HL-60 (cell line): ENCODE measurements at regions not wholly inside any gene's neighbourhood (a gene's known extent, or its start where the extent isn't known, plus 50 kb on each side); places are given as distances from the start of the nearest gene placed in this dataset.

Experiments
- DNase-seq, 2 experiments: peaks; one replicate each; pipeline ENCODE4 v3.0.0-alpha.2; 2010 to 2020; ENCODE audit warnings: low read depth in 1 of 2, low spot score in 1 of 2
- H3K27ac ChIP-seq: fragments of 250-450 bp; sonication (Bioruptor Pico); replicated peaks from 2 replicates; pipeline ENCODE4 v1.5.1; 2020; ENCODE audit warnings: mild to moderate bottlenecking, moderate library complexity
- H3K27me3 ChIP-seq: fragments of 250-450 bp; sonication (Bioruptor Pico); 2 replicates; pipeline ENCODE4 v1.5.1; 2021; ENCODE audit warnings: mild to moderate bottlenecking, moderate library complexity; ENCODE audit not compliant: insufficient read depth, poor library complexity, severe bottlenecking
- H3K4me3 ChIP-seq: replicated peaks from 2 replicates; pipeline ENCODE4 v1.5.1; 2011; ENCODE audit warnings: mild to moderate bottlenecking, control low read depth, low read length; ENCODE audit not compliant: insufficient read depth
- GABPA ChIP-seq: IDR thresholded peaks from 2 replicates; pipeline ENCODE4 v1.6.1; 2012; ENCODE audit warnings: low read depth
- POLR2AphosphoS5 ChIP-seq: IDR thresholded peaks from 2 replicates; pipeline ENCODE4 v1.6.1; 2012; ENCODE audit warnings: low read depth
- SPI1 ChIP-seq: IDR thresholded peaks from 2 replicates; pipeline ENCODE4 v1.6.1; 2012; ENCODE audit warnings: low read depth, mild to moderate bottlenecking, borderline replicate concordance
- TF ChIP-seq, protein P1 (sequence below): IDR thresholded peaks from 2 replicates; pipeline ENCODE4 v1.6.1; 2012; ENCODE audit warnings: low read depth; ENCODE audit not compliant: insufficient replicate concordance
- TF ChIP-seq, protein P2 (sequence below): IDR thresholded peaks from one replicate; pipeline ENCODE4 v1.5.1; 2011; ENCODE audit warnings: low read length, control low read depth, inconsistent platforms; ENCODE audit not compliant: insufficient read depth

DNA sequence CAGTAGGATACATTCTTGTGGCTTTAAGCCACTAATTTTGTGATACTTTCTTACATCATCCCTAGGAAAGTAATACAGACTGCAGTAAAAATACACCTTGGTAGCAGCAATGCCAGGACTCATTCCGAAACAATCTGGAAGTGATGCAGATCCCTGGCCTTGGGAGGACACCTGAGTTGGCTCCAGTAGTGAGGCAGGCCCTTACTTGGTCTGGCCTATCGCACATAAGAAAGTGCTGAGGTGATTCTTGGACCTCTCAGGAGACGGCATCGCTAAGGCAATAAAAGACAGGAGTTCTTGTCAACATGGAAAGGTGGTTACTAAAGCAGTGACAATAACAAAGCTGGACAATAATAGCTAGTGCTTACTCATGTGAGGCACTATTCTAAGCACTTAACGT is 126.5 kb downstream of the SUCNR1 start:
- no peak overlapping the region for H3K4me3 ChIP-seq
- DNase-seq: no peak
- no peaks in the 10 kb centered on the region for H3K27me3 ChIP-seq
- no peak for TF ChIP-seq GABPA
- TF ChIP-seq, protein P1, sequence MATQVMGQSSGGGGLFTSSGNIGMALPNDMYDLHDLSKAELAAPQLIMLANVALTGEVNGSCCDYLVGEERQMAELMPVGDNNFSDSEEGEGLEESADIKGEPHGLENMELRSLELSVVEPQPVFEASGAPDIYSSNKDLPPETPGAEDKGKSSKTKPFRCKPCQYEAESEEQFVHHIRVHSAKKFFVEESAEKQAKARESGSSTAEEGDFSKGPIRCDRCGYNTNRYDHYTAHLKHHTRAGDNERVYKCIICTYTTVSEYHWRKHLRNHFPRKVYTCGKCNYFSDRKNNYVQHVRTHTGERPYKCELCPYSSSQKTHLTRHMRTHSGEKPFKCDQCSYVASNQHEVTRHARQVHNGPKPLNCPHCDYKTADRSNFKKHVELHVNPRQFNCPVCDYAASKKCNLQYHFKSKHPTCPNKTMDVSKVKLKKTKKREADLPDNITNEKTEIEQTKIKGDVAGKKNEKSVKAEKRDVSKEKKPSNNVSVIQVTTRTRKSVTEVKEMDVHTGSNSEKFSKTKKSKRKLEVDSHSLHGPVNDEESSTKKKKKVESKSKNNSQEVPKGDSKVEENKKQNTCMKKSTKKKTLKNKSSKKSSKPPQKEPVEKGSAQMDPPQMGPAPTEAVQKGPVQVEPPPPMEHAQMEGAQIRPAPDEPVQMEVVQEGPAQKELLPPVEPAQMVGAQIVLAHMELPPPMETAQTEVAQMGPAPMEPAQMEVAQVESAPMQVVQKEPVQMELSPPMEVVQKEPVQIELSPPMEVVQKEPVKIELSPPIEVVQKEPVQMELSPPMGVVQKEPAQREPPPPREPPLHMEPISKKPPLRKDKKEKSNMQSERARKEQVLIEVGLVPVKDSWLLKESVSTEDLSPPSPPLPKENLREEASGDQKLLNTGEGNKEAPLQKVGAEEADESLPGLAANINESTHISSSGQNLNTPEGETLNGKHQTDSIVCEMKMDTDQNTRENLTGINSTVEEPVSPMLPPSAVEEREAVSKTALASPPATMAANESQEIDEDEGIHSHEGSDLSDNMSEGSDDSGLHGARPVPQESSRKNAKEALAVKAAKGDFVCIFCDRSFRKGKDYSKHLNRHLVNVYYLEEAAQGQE: no peak
- TF ChIP-seq SPI1: no peak
- TF ChIP-seq, protein P2, sequence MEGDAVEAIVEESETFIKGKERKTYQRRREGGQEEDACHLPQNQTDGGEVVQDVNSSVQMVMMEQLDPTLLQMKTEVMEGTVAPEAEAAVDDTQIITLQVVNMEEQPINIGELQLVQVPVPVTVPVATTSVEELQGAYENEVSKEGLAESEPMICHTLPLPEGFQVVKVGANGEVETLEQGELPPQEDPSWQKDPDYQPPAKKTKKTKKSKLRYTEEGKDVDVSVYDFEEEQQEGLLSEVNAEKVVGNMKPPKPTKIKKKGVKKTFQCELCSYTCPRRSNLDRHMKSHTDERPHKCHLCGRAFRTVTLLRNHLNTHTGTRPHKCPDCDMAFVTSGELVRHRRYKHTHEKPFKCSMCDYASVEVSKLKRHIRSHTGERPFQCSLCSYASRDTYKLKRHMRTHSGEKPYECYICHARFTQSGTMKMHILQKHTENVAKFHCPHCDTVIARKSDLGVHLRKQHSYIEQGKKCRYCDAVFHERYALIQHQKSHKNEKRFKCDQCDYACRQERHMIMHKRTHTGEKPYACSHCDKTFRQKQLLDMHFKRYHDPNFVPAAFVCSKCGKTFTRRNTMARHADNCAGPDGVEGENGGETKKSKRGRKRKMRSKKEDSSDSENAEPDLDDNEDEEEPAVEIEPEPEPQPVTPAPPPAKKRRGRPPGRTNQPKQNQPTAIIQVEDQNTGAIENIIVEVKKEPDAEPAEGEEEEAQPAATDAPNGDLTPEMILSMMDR: no peak
- no peak for TF ChIP-seq POLR2AphosphoS5
- no peak overlapping the region for H3K27ac ChIP-seq

DNA sequence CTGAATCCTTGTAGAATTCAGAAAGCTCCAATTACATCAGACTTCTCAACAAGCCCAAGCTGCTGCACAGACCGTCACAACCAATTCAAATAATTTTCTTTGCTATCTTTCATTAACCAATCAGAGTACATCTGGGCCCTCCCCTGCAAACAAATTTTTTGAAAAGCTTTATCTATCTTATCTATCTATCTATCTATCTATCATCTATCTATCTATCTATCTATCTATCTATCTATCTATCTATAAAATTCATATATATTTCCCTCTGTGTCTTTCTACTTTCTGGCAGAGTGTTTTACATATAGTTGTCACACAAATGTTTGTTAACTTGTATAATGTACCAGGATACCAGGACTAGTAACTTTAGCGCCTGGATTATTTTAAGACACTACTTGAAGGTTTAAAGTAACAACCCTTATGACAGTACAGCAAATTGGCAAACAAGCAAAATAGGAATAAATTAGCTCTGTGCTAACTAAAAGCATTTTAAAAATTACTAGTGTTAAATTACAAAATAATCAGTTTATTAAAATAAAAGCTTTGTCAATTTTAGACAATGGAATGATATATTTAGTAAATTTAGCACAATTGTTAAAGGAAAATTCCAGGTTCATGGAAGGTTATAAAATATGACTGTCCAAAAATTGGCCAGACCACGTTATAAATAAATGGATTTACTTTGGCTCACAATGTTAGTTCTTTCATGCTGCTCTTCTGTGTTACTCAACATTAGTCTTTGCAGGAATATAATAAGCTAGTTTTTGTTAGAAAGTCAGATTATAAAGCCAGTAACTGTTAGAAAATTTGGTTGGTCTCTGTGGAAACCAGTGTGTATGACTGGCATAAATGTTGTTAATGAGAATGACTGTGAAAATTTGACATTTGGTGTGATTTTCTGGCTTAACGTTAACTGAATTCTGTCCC is 138.6 kb downstream of the SUCNR1 start:
- DNase-seq: no peak
- H3K27ac ChIP-seq: no peak overlapping the region
- TF ChIP-seq, protein P1: no peak
- TF ChIP-seq, protein P2: no peak
- TF ChIP-seq POLR2AphosphoS5 (no peak), SPI1 (no peak), GABPA (no peak)
- no peak overlapping the region for H3K4me3 ChIP-seq
- H3K27me3 ChIP-seq: no peaks in the 10 kb centered on the region

DNA sequence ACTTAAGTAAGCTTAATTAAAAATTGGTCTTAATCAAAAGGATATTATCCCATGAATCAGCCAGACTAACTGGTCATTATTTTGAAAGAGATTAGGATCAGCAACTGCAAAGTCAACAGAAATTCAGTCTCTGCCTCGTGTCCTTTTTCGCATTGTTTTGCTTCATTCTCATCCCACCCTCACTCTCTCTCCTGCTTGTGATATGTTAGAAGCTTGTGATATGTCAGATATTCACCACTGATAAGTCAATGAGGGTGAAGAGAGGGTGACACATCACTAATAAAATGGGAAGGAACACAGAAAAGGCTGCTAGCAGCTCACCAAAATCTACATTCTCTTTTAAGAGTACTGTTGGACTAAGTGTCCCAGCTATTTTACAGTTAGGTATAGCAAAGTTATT is 146.1 kb downstream of the SUCNR1 start:
- Histone ChIP-seq H3K27me3 (no peaks in the 10 kb centered on the region), H3K27ac (no peak overlapping the region), H3K4me3 (no peak overlapping the region)
- DNase-seq: no peak
- no peak for TF ChIP-seq POLR2AphosphoS5
- no peak for TF ChIP-seq SPI1
- no peak for TF ChIP-seq GABPA

DNA sequence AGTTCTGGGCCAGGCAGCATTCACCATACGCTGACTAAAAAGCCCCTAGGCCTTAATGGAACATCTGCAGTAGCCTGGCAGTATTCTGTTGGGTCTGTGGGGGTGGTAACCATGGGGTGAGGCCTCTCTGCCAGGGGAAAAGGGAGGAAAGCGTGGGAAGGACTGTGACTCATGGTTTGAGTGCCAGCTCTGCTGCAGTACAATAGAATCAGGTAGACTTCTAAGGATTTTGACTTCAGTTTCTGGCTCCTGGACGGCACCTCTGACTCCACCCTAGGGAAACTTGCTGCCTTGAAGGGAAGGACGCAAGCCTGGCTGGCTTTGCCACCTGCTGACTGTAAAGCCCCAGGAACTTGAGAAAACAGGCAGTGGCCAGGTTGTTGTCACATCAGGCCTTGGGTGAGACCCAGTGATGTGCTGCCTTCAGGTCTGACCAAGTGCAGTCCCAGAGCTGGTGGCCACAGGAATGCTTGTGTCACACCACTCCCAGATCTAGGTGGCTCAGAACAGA is 148.6 kb downstream of the SUCNR1 start:
- H3K27me3 ChIP-seq: no peaks in the 10 kb centered on the region
- no peak for DNase-seq
- no peak overlapping the region for H3K4me3 ChIP-seq
- TF ChIP-seq POLR2AphosphoS5: no peak
- TF ChIP-seq, protein P2: no peak
- no peak for TF ChIP-seq SPI1
- TF ChIP-seq, protein P1: no peak
- no peak for TF ChIP-seq GABPA
- H3K27ac ChIP-seq: no peak overlapping the region
